ENCODE measurements at regions not wholly inside any gene's neighbourhood (a gene's known extent, or its start where the extent isn't known, plus 50 kb on each side); places are given as distances from the start of the nearest gene placed in this dataset.

GRCh38 chr6:154595538-154595937 is 85.1 kb upstream of the CNKSR3 start:
- no peak overlapping the region for H3K56ac ChIP-seq (ENCODE audit: insufficient read length, low read depth, low read length)
- no peak overlapping the region for H2BK15ac ChIP-seq (ENCODE audit: low read depth, low read length)
- no peaks in the 10 kb centered on the region for H3K23me2 ChIP-seq (ENCODE audit: insufficient read length, low read depth, low read length, poor library complexity, severe bottlenecking)
- no peak overlapping the region for H3K9ac ChIP-seq (ENCODE audit: extremely low read depth, insufficient read length, low read length)
- Mint-ChIP-seq H3K4me3 (no peak overlapping the region), H3K9me3 (no peaks in the 10 kb centered on the region; a peak in 2 of 5 replicates), H3K4me1 (peaks cover 30 to 47% of the 10 kb centered on the region in 2 experiments), H3K36me3 (ENCODE audit: insufficient read depth in 1 of 3, low read depth in 3 of 3) (no peaks in the 10 kb centered on the region), H3K27ac (no peak overlapping the region; a peak in 1 of 7 replicates), H3K27me3 (ENCODE audit: low read depth) (no peaks in the 10 kb centered on the region)
- no peak overlapping the region for H3K27ac ChIP-seq (ENCODE audit: insufficient read length, low read depth, low read length)
- H3K4ac ChIP-seq (ENCODE audit: low read depth, low read length) = no peak overlapping the region
- no peak overlapping the region for H2AK5ac ChIP-seq (ENCODE audit: insufficient read length, low read length)
- H3K18ac ChIP-seq (ENCODE audit: insufficient read length, low read depth, low read length) = no peak overlapping the region
- H3K9me3 ChIP-seq (ENCODE audit: control insufficient read depth, low read depth, low read length) = no peaks in the 10 kb centered on the region
- no peak overlapping the region for H2BK5ac ChIP-seq (ENCODE audit: insufficient read length, low read length)
- no peaks in the 10 kb centered on the region for H4K20me1 ChIP-seq (ENCODE audit: control insufficient read depth, insufficient read depth, insufficient read length)
- H4K8ac ChIP-seq (replicated peaks; ENCODE audit: insufficient read length, low read depth, low read length) = no peak overlapping the region
- no peak overlapping the region for H3T11ph ChIP-seq (ENCODE audit: low read length)
- H3K4me2 ChIP-seq (ENCODE audit: insufficient read depth, insufficient read length, low read length) = no peak overlapping the region
- no peak overlapping the region for H4K91ac ChIP-seq (ENCODE audit: insufficient read length, low read depth, low read length)
- WGBS (ENCODE audit: extremely low coverage, insufficient read length, low lambda C conversion rate) = no CpG with 5 or more reads among the region's 1 CpG
- no peak overlapping the region for H2AFZ ChIP-seq (ENCODE audit: low read length)
- H2BK12ac ChIP-seq (ENCODE audit: insufficient read length, low read depth, low read length) = no peak overlapping the region
- H2BK20ac ChIP-seq (ENCODE audit: low read depth, low read length, poor library complexity, severe bottlenecking) = no peak overlapping the region
- no peaks in the 10 kb centered on the region for H3K27me3 ChIP-seq (ENCODE audit: insufficient read depth, low read length)
- TF ChIP-seq, protein P1, sequence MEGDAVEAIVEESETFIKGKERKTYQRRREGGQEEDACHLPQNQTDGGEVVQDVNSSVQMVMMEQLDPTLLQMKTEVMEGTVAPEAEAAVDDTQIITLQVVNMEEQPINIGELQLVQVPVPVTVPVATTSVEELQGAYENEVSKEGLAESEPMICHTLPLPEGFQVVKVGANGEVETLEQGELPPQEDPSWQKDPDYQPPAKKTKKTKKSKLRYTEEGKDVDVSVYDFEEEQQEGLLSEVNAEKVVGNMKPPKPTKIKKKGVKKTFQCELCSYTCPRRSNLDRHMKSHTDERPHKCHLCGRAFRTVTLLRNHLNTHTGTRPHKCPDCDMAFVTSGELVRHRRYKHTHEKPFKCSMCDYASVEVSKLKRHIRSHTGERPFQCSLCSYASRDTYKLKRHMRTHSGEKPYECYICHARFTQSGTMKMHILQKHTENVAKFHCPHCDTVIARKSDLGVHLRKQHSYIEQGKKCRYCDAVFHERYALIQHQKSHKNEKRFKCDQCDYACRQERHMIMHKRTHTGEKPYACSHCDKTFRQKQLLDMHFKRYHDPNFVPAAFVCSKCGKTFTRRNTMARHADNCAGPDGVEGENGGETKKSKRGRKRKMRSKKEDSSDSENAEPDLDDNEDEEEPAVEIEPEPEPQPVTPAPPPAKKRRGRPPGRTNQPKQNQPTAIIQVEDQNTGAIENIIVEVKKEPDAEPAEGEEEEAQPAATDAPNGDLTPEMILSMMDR (conservative IDR thresholded peaks at IDR 0.05) = no peak
- no peaks in the 10 kb centered on the region for H3K79me1 ChIP-seq (ENCODE audit: insufficient read depth, low read depth, low read length, poor library complexity, severe bottlenecking)
- H3K14ac ChIP-seq (ENCODE audit: insufficient read depth, low read length) = no peak overlapping the region
- DNase-seq = no peak
- no peak overlapping the region for H4K5ac ChIP-seq (ENCODE audit: insufficient read length, low read depth, low read length)
- H2BK120ac ChIP-seq (ENCODE audit: low read depth, low read length, poor library complexity, severe bottlenecking) = no peak overlapping the region
- no peaks in the 10 kb centered on the region for H3K79me2 ChIP-seq (ENCODE audit: insufficient read depth, low read length)
- H3K23ac ChIP-seq (ENCODE audit: insufficient read length, low read depth, low read length) = no peak overlapping the region
- H3K4me1 ChIP-seq (ENCODE audit: insufficient read depth, low read length) = no peaks in the 10 kb centered on the region

All from H9 (cell line).